ENCODE measurements at regions not wholly inside any gene's neighbourhood (a gene's known extent, or its start where the extent isn't known, plus 50 kb on each side); places are given as distances from the start of the nearest gene placed in this dataset.

DNA sequence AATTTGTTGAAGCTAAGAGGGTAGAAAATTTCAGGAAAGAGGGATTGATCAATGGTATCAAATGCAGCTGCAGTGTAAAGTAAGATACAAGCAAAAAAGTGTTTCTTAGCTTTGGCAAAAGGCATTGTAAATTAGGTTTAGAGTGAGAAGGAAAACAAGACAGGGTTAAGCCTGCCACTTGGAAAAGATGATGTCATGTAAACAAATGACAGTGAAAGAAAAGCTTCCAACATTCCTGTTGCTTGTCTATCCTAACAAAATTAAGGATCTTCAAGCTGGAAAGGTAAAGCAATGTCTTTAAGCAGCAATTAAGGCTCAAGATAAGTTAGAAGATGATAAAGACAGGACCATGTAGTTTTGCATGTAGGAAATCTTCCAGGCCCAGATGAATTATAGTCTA is 139.1 kb upstream of the PPP2R2B start:
- Histone ChIP-seq H3K4me1 (ENCODE audit: control insufficient read depth in 1 of 2, insufficient read depth in 2 of 2, low read length in 2 of 2) (no peaks in the 10 kb centered on the region), H3K4me3 (replicated peaks in 1 of 3; ENCODE audit: low read depth in 2 of 3, low read length in 3 of 3) (no peak overlapping the region), H3K27ac (ENCODE audit: low read depth in 1 of 2, low read length in 2 of 2) (no peak overlapping the region), H3K27me3 (ENCODE audit: control insufficient read depth in 2 of 2, insufficient read depth in 2 of 2, low read length in 2 of 2) (no peaks in the 10 kb centered on the region), H3K9ac (ENCODE audit: insufficient read depth, low read length, poor library complexity, severe bottlenecking) (no peak overlapping the region), H3K4me2 (replicated peaks; ENCODE audit: extremely low read depth, low read length, poor library complexity, severe bottlenecking) (no peak overlapping the region), H3K9me3 (replicated peaks in 1 of 2; ENCODE audit: control insufficient read depth in 1 of 2, insufficient read depth in 1 of 2, low read length in 2 of 2) (no peaks in the 10 kb centered on the region), H3K36me3 (replicated peaks in 1 of 2; ENCODE audit: control insufficient read depth in 1 of 2, insufficient read depth in 2 of 2, low read length in 2 of 2) (no peaks in the 10 kb centered on the region), H3K79me2 (ENCODE audit: insufficient read depth, low read length) (no peaks in the 10 kb centered on the region), H4K20me1 (ENCODE audit: insufficient read depth, low read length) (no peaks in the 10 kb centered on the region), H2AFZ (ENCODE audit: insufficient read depth, low read depth, low read length, poor library complexity, severe bottlenecking) (no peak overlapping the region)
- intact Hi-C loops (cut with micrococcal nuclease), result no loop called here
- no peak overlapping the region for H3K27ac Mint-ChIP-seq
- peaks cover 0 to 4% (median 1%) of the 10 kb centered on the region in 7 donors for H3K9me3 Mint-ChIP-seq
- H3K36me3 Mint-ChIP-seq, result no peaks in the 10 kb centered on the region
- TF ChIP-seq, protein P1, sequence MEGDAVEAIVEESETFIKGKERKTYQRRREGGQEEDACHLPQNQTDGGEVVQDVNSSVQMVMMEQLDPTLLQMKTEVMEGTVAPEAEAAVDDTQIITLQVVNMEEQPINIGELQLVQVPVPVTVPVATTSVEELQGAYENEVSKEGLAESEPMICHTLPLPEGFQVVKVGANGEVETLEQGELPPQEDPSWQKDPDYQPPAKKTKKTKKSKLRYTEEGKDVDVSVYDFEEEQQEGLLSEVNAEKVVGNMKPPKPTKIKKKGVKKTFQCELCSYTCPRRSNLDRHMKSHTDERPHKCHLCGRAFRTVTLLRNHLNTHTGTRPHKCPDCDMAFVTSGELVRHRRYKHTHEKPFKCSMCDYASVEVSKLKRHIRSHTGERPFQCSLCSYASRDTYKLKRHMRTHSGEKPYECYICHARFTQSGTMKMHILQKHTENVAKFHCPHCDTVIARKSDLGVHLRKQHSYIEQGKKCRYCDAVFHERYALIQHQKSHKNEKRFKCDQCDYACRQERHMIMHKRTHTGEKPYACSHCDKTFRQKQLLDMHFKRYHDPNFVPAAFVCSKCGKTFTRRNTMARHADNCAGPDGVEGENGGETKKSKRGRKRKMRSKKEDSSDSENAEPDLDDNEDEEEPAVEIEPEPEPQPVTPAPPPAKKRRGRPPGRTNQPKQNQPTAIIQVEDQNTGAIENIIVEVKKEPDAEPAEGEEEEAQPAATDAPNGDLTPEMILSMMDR (IDR thresholded peaks at IDR 0.05), result no peak
- no peak overlapping the region for H3K4me3 Mint-ChIP-seq
- DNase-seq, result no peak
- H3K4me1 Mint-ChIP-seq, result no peaks in the 10 kb centered on the region
- H3K27me3 Mint-ChIP-seq (ENCODE audit: low read depth in 3 of 3), result no peaks in the 10 kb centered on the region

DNA sequence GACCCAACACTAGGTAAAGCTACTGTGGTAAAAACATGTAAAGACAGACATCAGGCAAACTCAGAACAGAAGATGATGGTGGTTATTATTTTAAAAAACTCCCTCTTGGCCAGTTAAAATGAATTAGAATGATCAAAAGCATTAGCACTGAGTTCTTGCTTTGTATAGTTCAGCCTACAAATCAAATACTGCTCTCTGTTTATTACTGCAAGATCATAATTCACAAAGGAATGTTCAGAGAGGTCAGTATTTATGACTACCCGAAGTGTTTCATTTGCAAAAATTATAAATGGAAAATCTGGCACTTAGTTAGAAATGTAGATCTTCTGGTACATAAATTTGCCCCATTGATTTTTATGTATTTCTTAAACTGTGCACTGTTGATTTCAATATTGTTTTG is 140.3 kb upstream of the PPP2R2B start:
- Histone ChIP-seq H3K27me3 (ENCODE audit: control insufficient read depth in 2 of 2, insufficient read depth in 2 of 2, low read length in 2 of 2) (no peaks in the 10 kb centered on the region), H2AFZ (ENCODE audit: insufficient read depth, low read depth, low read length, poor library complexity, severe bottlenecking) (no peak overlapping the region), H3K4me3 (replicated peaks in 1 of 3; ENCODE audit: low read depth in 2 of 3, low read length in 3 of 3) (no peak overlapping the region), H3K27ac (ENCODE audit: low read depth in 1 of 2, low read length in 2 of 2) (no peak overlapping the region), H3K9ac (ENCODE audit: insufficient read depth, low read length, poor library complexity, severe bottlenecking) (no peak overlapping the region), H3K9me3 (replicated peaks in 1 of 2; ENCODE audit: control insufficient read depth in 1 of 2, insufficient read depth in 1 of 2, low read length in 2 of 2) (no peaks in the 10 kb centered on the region), H4K20me1 (ENCODE audit: insufficient read depth, low read length) (no peaks in the 10 kb centered on the region), H3K4me2 (replicated peaks; ENCODE audit: extremely low read depth, low read length, poor library complexity, severe bottlenecking) (no peak overlapping the region), H3K4me1 (ENCODE audit: control insufficient read depth in 1 of 2, insufficient read depth in 2 of 2, low read length in 2 of 2) (no peaks in the 10 kb centered on the region), H3K36me3 (replicated peaks in 1 of 2; ENCODE audit: control insufficient read depth in 1 of 2, insufficient read depth in 2 of 2, low read length in 2 of 2) (no peaks in the 10 kb centered on the region), H3K79me2 (ENCODE audit: insufficient read depth, low read length) (no peaks in the 10 kb centered on the region)
- Mint-ChIP-seq H3K27ac (no peak overlapping the region), H3K4me3 (no peak overlapping the region), H3K4me1 (no peaks in the 10 kb centered on the region), H3K27me3 (ENCODE audit: low read depth in 3 of 3) (no peaks in the 10 kb centered on the region), H3K36me3 (no peaks in the 10 kb centered on the region), H3K9me3 (peaks cover 0 to 4% (median 1%) of the 10 kb centered on the region in 7 donors)
- no peak for DNase-seq
- TF ChIP-seq, protein P1 (IDR thresholded peaks at IDR 0.05), result no peak
- no CpG with 5 or more reads among the region's 1 CpG for WGBS (ENCODE audit: insufficient coverage)
- intact Hi-C loops (cut with micrococcal nuclease), result no loop called here

All from CD14-positive monocyte (primary cell).